NCI-H460 (cell line): ENCODE measurements at regions not wholly inside any gene's neighbourhood (a gene's known extent, or its start where the extent isn't known, plus 50 kb on each side); places are given as distances from the start of the nearest gene placed in this dataset.

Experiments used
- DNase-seq: peaks from one replicate; pipeline ENCODE4 v3.0.0-alpha.2; 2016; ENCODE audit warnings: low read depth; ENCODE audit errors: extremely low read depth

GRCh38 chr16:76162046-76162445 is 115.2 kb upstream of the CNTNAP4 start:
- DNase-seq: no peak

GRCh38 chr16:76164970-76165558 is 112.1 kb upstream of the CNTNAP4 start:
- DNase-seq: no peak

- no peak for DNase-seq
Measured at GRCh38 chr16:76175718-76176117, 101.5 kb upstream of the CNTNAP4 start.

- no peak for DNase-seq
Measured at GRCh38 chr16:76176153-76176552, 101.0 kb upstream of the CNTNAP4 start.

- DNase-seq: no peak
Measured at GRCh38 chr16:76176616-76177015, 100.6 kb upstream of the CNTNAP4 start.

- no peak for DNase-seq
Measured at GRCh38 chr16:76182041-76182635, 95.1 kb upstream of the CNTNAP4 start.

GRCh38 chr16:76183647-76184046 is 93.6 kb upstream of the CNTNAP4 start:
- DNase-seq: no peak

- DNase-seq: no peak
Measured at GRCh38 chr16:76190057-76190456, 87.1 kb upstream of the CNTNAP4 start.

GRCh38 chr16:76190480-76190879 is 86.7 kb upstream of the CNTNAP4 start:
- no peak for DNase-seq

GRCh38 chr16:76193906-76194615 is 83.1 kb upstream of the CNTNAP4 start:
- DNase-seq: no peak

GRCh38 chr16:76194616-76195015 is 82.6 kb upstream of the CNTNAP4 start:
- no peak for DNase-seq

- DNase-seq: no peak
Measured at GRCh38 chr16:76195056-76195455, 82.1 kb upstream of the CNTNAP4 start.

- no peak for DNase-seq
Measured at GRCh38 chr16:76195648-76196047, 81.6 kb upstream of the CNTNAP4 start.

- no peak for DNase-seq
Measured at GRCh38 chr16:76197900-76198299, 79.3 kb upstream of the CNTNAP4 start.

GRCh38 chr16:76199681-76200220 is 77.5 kb upstream of the CNTNAP4 start:
- no peak for DNase-seq

GRCh38 chr16:76201385-76201784 is 75.8 kb upstream of the CNTNAP4 start:
- no peak for DNase-seq

- DNase-seq: no peak
Measured at GRCh38 chr16:76204249-76204648, 73.0 kb upstream of the CNTNAP4 start.

- DNase-seq: no peak
Measured at GRCh38 chr16:76207270-76207669, 69.9 kb upstream of the CNTNAP4 start.

- DNase-seq: no peak
Measured at GRCh38 chr16:76210157-76210556, 67.0 kb upstream of the CNTNAP4 start.

- DNase-seq: no peak
Measured at GRCh38 chr16:76213860-76214259, 63.3 kb upstream of the CNTNAP4 start.

- DNase-seq: no peak
Measured at GRCh38 chr16:76214856-76215255, 62.3 kb upstream of the CNTNAP4 start.

GRCh38 chr16:76222087-76222486 is 55.1 kb upstream of the CNTNAP4 start:
- DNase-seq: peak; percentile 27
